H54 (cell line): ENCODE measurements at regions not wholly inside any gene's neighbourhood (a gene's known extent, or its start where the extent isn't known, plus 50 kb on each side); places are given as distances from the start of the nearest gene placed in this dataset.

ENCODE experiments used
- DNase-seq: peaks from one replicate; pipeline ENCODE4 v3.0.0; 2011; ENCODE audit warnings: low spot score, mixed read lengths; ENCODE audit not compliant: insufficient read length
- FAIRE-seq: peaks from 3 replicates; lab custom pipeline; 2011; peaks lifted over from hg19 to GRCh38; lab: Jason Lieb, UNC
- POLR2A ChIP-seq: IDR thresholded peaks from 2 replicates; pipeline ENCODE4 v1.6.1; 2011; ENCODE audit warnings: low read depth, mild to moderate bottlenecking, low read length

- no peak for DNase-seq
- no peak for FAIRE-seq
- TF ChIP-seq POLR2A, result no peak
Observed at GRCh38 chr11:79852176-79852575, 411.3 kb upstream of the TENM4 start.

GRCh38 chr11:79845002-79845709, 404.3 kb upstream of the TENM4 start:
- DNase-seq (no peak), FAIRE-seq (no peak)
- TF ChIP-seq POLR2A, result no peak

- DNase-seq (no peak), FAIRE-seq (no peak)
- no peak for TF ChIP-seq POLR2A
Observed at GRCh38 chr11:79834015-79834414, 393.2 kb upstream of the TENM4 start.

- TF ChIP-seq POLR2A, result no peak
- FAIRE-seq (no peak), DNase-seq (no peak)
Observed at GRCh38 chr11:79830446-79830845, 389.6 kb upstream of the TENM4 start.

GRCh38 chr11:79829891-79830290, 389.1 kb upstream of the TENM4 start:
- FAIRE-seq (no peak), DNase-seq (no peak)
- TF ChIP-seq POLR2A, result no peak

GRCh38 chr11:79822766-79823165, 381.9 kb upstream of the TENM4 start:
- FAIRE-seq (no peak), DNase-seq (no peak)
- TF ChIP-seq POLR2A, result no peak

GRCh38 chr11:79813551-79813950, 372.7 kb upstream of the TENM4 start:
- no peak for TF ChIP-seq POLR2A
- no peak for DNase-seq
- no peak for FAIRE-seq

- FAIRE-seq (no peak), DNase-seq (no peak)
- TF ChIP-seq POLR2A, result no peak
Observed at GRCh38 chr11:79809487-79809886, 368.7 kb upstream of the TENM4 start.

- no peak for TF ChIP-seq POLR2A
- FAIRE-seq, result no peak
- DNase-seq, result no peak
Observed at GRCh38 chr11:79807506-79807905, 366.7 kb upstream of the TENM4 start.

GRCh38 chr11:79796704-79797103, 355.9 kb upstream of the TENM4 start:
- DNase-seq (no peak), FAIRE-seq (no peak)
- no peak for TF ChIP-seq POLR2A

- TF ChIP-seq POLR2A, result no peak
- DNase-seq (no peak), FAIRE-seq (no peak)
Observed at GRCh38 chr11:79794484-79795393, 353.9 kb upstream of the TENM4 start.

- TF ChIP-seq POLR2A, result no peak
- no peak for DNase-seq
- no peak for FAIRE-seq
Observed at GRCh38 chr11:79794057-79794456, 353.2 kb upstream of the TENM4 start.

GRCh38 chr11:79786961-79787360, 346.1 kb upstream of the TENM4 start:
- DNase-seq, result no peak
- TF ChIP-seq POLR2A, result no peak
- FAIRE-seq, result no peak

GRCh38 chr11:79783833-79784232, 343.0 kb upstream of the TENM4 start:
- no peak for TF ChIP-seq POLR2A
- DNase-seq, result no peak
- no peak for FAIRE-seq
